ENCODE measurements at regions not wholly inside any gene's neighbourhood (a gene's known extent, or its start where the extent isn't known, plus 50 kb on each side); places are given as distances from the start of the nearest gene placed in this dataset.
A peak's percentile ranks its signal among the peaks of the same experiment; 100 is the strongest.
"Not testable (repeated sequence)": the region's sequence is repeated elsewhere in the genome, so short reads cannot be mapped to it uniquely, and the experiment has no call there.

DNA sequence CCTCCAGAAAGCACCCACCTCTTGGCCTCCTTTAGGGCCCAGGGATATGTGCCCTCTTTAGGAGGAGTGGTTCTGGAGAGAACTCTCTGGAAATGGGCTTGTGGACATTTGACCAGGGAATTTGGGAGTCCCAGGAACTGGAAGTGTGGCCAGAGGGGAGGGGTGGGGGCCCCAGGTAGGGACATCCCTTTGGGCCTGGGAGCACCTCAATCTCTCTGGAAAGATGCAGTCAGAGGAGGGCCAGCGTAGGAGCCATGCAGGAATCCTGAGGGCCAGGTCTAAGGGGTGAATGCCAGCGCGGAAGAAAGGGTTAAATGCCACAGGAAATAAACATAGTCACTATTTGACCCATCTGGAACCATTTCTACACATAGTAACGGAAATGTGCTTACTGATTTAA lies 50.3 kb upstream of the ITGA11 start:
- no peak for DNase-seq (ENCODE audit: low read depth in 2 of 2)

DNA sequence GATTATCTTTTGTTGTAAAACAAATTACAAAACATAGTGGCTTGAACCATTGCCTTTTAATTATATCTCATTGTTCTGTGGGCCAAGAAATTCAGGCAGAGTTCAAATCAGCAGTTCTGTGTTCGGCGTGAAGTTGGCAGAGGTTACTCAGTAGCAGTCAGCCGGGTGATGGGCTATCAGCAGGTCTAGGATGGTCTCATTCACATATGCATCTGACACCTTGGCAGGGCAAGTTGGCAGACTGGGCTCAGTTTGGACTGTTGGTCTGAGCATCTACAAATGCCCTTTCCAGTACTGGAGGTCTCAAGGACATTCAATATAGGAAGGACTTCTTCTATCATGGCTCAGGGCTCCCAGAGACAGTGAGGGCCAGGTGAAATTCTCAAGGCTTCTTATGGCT lies 51.2 kb upstream of the ITGA11 start:
- no peak for DNase-seq (ENCODE audit: low read depth in 2 of 2)

- DNase-seq (ENCODE audit: low read depth in 2 of 2), result no peak
Observed at GRCh38 chr15:68484220-68484619, 52.3 kb upstream of the ITGA11 start.

DNA sequence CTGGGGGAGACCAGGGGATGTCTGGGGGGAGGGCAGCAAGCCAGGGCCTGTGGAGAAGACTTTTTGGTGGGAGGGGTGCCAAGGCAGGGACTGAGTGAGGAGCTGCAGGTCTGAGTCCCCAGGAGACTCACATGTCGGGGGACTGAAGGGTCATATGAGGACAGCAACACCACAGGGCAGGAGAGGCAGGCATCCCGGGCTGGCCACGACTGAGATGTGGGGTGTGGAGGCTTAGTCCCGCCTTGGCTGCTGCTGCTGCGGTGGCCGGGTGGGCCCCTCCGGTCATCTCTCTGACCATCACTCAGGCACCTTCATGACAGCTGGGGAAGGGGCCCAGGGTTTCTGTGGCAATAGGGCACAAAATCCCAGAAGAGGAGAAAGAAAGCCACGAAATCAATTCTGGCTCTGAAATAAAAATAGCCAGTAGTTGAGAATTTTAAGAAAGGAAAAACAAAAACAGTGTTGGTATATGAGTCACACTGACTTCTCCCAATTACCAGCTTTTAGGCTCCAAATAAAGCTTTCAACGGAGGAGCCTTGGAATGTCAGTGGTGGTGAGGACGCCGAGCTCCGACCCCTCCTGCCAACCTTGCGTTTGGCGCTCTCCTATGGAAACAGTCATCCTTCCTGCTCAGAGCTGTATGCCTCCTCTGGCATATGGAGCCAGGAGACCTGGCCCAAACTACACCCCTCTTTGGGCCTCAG lies 52.9 kb upstream of the ITGA11 start:
- DNase-seq (ENCODE audit: low read depth in 2 of 2), result no peak

- no peak for DNase-seq (ENCODE audit: low read depth in 2 of 2)
Observed at GRCh38 chr15:68485721-68486360, 53.9 kb upstream of the ITGA11 start.

- no peak for DNase-seq (ENCODE audit: low read depth in 2 of 2)
Observed at GRCh38 chr15:68487087-68487843, 55.3 kb upstream of the ITGA11 start.

DNA sequence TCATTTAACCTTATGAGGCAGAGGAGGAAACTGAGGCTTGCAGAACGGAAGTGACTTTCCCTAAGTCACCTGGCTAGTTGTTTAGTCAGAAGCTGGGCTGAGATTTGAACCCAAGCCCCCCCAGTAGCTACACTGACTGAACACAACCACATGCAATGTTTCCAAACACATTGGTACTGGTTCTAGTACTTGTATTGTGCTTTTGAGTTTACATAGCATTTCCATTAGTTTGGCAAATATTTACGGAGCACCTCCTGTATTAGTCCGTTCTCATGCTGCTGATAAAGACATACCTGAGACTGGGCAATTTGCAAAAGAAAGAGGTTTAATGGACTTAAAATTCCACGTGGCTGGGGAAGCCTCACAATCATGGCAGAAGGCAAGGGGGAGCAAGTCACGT lies 56.3 kb upstream of the ITGA11 start:
- DNase-seq (ENCODE audit: low read depth in 2 of 2), result no peak

DNA sequence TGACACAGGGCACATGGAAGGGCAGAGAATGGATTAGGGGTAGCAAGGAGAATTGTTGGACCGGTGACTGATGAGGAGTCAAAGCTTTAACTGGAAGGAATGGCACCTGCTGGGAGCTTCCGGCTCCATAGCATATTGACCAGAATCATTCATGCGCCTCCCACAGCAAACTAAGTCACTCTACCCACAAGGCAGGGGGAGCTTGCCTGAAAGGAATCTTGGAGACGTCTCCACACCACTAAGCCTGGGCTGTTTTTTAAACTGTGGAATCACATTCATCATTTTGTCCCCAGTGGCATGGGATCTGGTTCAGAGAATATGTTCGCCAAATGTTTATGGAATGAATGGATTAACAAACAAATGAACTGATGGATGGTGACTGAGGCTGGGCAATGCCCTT lies 57.0 kb upstream of the ITGA11 start:
- DNase-seq (ENCODE audit: low read depth in 2 of 2), result no peak

DNA sequence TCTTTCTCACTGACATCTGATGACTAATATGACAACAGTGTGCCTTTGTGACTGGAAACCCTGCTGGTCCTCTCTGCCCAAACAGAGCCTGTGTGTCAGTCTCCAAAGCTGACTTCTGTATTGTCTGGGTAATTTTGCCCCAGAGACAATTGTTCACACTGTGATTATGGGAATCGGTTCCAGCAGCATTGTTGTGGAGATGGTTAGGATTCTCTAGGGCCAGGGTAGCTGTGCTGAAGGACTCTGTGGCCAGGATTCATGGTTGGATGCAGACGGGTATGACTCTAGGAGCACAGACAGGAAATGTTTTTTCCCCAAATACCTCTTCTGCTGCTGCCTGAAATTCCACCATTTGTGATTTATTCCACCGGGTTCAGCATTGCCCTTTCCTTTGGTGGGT lies 57.5 kb upstream of the ITGA11 start:
- no peak for DNase-seq (ENCODE audit: low read depth in 2 of 2)

GRCh38 chr15:68491415-68492106 lies 59.6 kb upstream of the ITGA11 start:
- DNase-seq (ENCODE audit: low read depth in 2 of 2), result no peak

GRCh38 chr15:68492855-68493254 lies 60.9 kb upstream of the ITGA11 start:
- peak in 1 of 2 donors; percentile 18 for DNase-seq (ENCODE audit: low read depth in 2 of 2)

DNA sequence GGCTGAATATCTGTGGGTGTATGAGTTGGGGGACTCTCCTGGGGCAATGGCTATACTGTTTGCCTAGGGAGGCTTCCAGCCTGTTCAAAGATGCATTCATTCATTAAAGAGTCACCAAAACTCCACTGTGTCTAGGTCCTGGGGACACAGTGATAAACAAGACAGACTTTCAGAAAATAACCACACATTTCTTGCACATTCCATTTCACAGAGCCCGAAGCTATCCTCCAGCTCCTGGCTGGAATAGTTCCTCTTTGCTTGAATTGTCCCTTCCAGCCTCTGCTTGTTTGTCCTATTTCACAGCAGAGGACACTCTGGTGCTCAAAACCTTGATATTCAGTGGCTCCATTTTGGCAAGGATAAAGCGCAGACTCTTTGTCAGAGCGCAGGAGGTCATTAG lies 61.7 kb upstream of the ITGA11 start:
- no peak for DNase-seq (ENCODE audit: low read depth in 2 of 2)

DNA sequence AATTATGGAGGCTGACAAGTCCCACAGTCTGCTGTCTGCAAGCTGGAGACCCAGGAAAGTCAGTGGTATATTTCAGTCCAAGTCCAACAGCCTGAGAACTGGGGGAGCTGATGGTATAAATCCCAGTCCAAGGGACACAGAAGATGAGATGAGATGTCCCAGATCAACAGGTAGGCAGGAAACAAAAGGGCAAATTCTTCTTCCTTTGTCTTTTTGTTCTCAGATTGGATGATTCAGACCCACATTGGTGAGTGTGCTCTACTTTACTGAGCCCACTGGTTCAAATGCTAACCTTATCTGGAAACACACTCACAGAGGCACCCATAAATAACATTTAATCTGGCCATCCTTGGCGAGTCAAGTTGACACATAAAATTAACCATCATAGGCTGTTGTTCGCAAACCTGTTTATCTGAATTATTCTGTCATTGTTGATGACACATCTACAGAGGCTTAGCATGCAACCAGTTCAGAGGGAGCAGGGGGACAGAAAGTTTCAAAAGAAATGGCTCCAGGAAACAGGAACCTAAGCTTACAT lies 62.7 kb upstream of the ITGA11 start:
- peak; percentile 24 to 55 for DNase-seq (ENCODE audit: low read depth in 2 of 2)

GRCh38 chr15:68495221-68495950 lies 63.4 kb upstream of the ITGA11 start:
- no peak for DNase-seq (ENCODE audit: low read depth in 2 of 2)

DNA sequence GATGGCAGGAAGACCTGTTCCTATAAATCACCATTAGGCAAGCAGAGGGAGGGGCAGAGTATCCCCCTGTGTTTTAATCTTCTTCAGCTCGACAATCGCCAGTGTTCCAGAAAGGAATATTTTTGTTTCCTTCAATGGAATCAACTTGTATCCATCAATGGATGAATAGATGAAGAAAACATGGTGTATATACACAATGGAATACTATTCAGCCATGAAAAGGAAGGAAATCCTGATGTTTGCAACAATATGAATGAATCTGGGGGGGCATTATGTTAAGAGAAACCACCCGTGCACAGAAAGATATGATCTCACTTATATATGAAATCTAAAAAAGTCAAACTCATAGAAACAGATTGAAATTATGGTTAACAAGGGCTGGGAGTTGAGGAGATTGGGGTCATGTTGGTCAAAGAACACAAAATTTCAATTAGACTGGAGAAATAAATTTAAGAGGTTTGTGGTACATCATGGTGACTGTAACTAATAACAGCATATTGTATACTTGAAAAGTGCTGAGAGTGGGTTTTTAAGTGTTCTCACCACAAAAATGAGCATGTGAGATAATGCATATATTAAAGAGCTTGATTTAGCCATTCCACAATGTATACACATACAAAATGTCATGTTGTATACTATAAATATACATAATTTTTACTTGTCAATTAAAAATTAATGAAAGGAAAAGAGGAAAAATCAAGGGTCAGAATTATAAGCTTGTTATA lies 64.2 kb upstream of the ITGA11 start:
- no peak for DNase-seq (ENCODE audit: low read depth in 2 of 2)

DNA sequence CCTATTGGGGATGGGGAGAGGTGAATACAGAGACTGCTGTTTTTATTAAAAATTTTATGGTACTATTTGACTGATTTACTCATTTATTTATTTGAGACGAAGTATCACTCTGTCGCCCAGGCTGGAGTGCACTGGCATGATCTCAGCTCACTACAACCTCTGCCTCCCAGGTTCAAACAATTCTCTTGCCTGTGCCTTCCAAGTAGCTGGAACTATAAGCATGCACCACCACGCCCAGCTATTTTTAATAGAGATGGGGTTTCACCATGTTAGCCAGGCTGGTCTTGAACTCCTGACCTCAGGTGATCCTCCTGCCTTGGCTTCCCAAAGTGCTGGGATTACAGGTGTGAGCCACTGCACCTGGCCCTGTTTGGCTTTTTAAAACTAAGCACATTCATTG lies 64.8 kb upstream of the ITGA11 start:
- DNase-seq (ENCODE audit: low read depth in 2 of 2), result not testable (repeated sequence)

GRCh38 chr15:68497206-68497910 lies 65.4 kb upstream of the ITGA11 start:
- no peak for DNase-seq (ENCODE audit: low read depth in 2 of 2)

GRCh38 chr15:68498076-68498475 lies 66.1 kb upstream of the ITGA11 start:
- DNase-seq (ENCODE audit: low read depth in 2 of 2), result no peak

DNA sequence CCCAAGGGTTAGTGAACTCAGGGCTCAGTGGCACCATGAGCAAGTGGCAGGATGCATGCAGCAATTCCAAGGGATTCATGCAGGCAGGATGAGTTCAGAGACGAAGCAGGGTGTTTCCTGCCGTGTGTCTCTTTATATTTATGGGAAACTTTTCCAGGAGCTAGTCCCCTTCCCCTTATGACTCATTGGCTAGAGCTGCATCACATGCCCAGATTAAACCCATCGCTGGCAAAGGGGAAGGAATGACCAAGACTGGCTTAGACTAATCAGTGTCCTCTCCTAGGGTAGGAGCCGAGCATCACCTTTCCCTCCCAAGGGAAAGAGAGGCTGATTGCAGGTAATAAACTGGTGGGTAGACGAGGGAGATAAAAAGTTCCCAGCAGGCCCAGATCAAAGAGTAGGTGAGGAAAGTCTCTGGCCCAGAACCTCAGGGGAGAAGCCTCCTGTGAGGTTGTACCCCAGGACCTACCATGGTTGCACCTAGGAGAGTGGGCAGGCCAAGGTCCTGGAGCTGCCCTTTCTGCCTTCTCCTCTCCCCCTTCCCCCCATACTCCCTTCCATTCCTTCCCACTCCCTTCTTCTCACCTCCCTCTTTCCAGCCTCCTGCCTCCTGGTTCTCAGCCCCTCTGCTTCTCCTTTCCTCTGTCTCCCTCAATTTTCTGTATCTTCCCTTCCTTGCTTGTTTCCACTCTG lies 67.8 kb upstream of the ITGA11 start:
- DNase-seq (ENCODE audit: low read depth in 2 of 2), result no peak
